NCI-H1105 treated with DMSO at 0.1 percent for 48 hours (cell line): ENCODE measurements at regions not wholly inside any gene's neighbourhood (a gene's known extent, or its start where the extent isn't known, plus 50 kb on each side); places are given as distances from the start of the nearest gene placed in this dataset.

Experiments
- DNase-seq: peaks from one replicate; lab custom pipeline; 2025; lab: John Stamatoyannopoulos, UW

DNA sequence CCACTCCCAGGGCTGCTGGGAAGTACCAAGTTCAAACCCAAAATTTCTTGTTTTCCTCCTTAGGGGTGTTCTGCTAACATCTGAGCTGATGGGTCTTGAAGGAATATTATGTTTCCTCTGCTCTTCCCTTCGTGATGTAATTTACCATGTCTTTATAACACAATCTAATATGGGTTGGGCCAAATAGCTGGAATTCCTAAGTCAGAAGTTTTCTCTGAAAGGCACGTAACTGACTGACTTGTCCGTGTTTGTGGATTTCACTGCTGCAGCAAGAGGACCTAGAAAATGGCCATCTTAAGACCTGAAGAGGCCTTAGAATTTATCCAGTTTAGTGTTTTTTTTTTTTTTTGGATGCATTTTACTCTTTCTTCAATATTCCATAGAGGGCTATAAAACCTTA is 256.7 kb downstream of the DCDC2C start:
- DNase-seq, result no peak

DNA sequence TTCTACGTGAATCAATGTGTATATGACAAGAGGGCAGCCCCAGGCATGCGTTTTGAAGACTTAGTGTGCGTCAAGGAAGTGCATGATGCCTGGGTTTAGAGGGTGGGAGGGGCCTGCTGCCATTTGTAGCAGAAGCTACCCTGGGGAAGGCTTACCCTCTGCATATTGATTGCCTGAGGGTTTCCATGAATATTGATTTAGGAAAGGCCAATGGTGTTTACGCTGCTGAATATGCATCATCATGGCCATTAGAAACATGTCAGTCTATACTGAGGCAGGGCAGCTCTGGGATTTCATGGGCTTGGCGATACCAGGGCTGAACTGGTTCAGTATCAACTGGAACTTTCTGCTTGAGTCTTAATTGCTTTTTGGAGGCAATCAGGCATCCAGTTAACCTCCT is 259.3 kb downstream of the DCDC2C start:
- DNase-seq, result no peak

DNA sequence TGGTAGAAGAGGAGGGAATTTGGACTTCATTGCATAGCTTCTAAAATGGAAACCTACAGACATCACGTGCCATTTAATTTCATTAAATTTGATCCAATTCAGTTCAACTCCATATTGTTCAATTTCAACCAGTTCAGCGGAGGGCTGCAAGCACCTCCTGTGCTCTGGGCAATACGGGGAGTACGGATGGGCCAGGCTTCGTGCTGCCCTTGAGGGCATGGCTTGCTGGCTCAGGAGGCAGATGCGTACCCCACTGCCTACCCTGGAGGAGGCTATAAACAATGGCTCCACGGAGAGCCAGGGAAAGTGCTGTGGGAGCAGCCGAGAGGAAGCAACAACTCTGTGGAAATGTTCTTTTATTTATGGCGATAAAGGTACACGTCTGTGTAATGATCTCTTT is 261.8 kb downstream of the DCDC2C start:
- no peak for DNase-seq

DNA sequence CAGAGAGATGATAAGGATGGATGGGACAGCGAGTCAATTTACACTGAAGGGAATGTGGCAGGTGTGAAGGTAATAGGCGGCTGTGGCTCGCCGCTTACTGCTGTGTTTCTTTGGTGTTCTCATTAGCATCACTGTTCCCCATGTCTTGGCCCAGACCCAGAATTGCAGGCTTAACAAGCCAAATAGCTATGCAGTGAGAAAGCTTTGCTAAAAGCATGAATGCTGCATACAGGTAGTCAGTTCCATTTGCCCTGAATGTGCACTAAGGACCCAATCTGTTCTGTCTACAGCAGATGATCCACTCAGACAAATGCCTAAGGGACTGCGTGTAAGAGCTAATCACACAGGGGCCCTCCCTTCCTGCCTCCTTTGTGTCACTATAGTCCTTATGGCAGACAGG is 262.6 kb downstream of the DCDC2C start:
- DNase-seq, result no peak

DNA sequence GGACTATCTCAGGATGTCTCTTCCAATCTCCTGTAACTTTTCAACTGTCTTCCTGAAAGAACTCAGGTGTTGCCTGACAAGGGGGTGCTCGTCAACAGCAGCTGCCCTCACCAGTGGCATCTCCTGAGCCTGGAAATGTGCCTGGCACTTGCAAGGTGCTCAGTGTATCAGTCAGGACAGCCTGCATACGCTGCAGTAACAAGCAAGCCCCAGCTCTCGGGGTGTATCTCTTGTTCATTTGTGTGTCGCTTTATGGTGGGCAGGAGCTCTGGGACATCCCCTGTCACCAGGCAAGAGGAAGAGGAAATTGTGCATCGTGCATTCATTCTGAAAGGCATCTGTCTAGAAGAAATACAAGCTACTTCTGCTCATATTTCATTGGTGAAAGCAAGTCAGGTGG is 263.1 kb downstream of the DCDC2C start:
- DNase-seq, result no peak

DNA sequence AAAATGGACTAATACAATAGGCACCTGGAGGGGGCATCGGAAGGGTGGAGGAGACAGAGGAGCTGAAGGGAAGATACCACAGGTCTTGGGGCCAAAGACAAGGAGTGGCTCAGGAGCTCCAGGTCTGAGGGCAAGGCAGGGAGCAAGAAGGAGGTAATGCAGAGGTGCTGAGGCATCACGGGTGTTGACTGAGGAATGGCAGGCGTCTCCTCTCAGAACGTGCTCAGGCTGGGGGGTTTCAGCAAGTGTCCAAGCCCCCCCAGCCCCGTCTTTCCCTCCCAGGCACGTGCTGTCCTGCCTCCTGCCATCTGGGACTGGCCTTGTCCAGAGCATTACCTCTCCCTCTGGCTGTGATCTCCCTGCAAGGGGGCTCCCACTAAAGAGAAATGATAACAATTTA is 265.4 kb downstream of the DCDC2C start:
- DNase-seq, result no peak

DNA sequence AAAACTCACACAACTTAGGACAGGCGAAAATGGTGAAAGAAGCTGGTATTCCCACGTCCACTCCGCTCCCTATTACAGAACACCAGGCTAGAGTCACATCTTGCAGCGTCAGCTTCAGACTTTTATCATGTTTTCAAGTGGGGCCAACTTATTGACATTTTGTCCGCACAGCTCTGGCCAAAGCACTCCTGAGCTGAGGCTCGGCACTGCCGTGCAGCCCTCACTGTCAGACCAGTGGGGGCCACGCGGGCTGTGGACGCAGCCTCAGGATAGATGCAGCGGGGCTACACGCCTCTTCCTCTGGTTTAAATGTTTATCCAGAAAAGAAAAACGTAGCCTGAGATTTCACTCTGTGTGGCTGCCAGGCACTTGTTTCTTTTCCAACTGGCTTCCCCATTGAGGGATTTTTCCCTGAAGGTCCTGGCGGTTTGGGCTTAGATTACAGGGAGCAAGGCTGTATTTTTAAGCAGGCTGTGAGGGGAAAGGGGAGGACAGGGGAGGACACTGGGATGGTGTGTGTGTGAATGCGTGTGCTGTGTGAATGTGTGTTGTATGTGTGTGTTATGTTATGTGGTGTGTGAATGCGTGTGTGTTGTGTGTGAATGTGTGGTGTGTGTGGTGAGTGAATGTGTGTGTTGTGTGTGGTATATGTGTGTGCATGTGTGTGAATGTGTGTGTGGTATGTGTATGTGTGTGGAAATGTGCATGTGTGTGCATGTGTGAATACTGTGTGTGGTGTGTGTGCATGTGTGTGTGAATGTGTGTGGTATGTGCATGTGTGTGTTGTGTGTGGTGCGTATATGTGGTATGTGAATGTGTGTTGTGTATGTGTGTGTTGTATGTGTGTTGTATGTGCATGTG is 267.6 kb downstream of the DCDC2C start:
- DNase-seq, result no peak

DNA sequence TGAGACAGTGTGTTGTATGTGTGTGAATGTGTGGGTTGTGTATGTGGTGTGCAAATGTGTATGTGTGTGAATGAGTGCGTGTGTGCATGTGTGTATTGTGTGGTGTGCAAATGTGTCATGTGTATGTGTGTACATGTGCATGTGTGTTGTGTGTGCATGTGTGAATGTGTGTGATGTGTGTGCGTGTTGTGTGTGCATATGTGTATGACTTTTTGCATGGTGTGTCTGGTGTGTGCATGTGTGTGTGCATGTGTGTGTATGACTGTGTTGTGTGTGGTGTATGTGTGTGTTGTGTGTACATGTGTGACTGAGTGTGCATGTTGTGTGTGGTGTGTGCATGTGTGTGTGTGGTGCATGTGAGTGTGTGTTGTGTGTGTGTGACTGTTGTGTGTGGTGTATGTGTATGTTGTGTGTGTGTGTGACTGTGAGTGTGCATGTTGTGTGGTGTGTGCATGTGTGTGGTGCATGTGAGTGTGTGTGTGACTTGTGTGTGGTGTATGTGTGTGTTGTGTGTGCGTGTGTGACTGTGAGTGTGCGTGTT is 268.3 kb downstream of the DCDC2C start:
- DNase-seq, result no peak

DNA sequence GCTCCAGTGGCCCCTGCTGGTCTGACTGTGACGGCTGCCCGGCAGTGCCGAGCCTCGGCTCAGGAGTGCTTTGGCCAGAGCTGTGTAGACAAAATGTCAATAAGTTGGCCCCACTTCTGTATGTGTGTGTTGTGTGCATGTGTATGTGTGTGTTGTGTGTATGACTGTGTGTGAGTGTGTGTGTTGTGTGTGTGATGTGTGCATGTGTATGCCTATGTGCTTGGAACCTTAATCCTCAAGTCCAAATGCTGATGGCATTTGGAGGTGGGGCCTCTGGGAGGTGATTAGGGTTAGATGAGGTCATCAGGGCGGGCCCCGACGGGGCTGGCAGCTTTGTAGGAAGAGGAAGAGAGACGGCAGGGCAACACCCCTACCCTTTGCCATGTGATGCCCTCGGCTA is 269.0 kb downstream of the DCDC2C start:
- DNase-seq, result no peak

DNA sequence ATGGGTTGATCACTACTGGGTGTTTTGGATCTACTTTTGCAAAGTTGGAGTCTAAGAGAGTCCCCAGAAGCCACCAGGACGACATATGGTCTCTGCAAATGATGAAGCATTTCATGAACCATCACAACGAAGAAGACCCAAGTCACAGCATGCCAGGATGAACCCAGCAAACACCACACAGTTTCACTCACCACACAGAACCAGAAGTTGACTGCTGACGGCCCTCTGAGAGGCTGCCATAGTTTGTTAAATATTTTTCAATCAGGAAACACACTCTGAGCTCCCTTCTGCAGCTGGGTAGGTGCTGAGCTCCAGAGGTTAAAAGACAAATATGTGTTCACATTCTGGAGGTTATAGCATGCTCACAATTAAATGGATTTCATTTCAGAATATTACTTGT is 271.4 kb downstream of the DCDC2C start:
- DNase-seq, result no peak

DNA sequence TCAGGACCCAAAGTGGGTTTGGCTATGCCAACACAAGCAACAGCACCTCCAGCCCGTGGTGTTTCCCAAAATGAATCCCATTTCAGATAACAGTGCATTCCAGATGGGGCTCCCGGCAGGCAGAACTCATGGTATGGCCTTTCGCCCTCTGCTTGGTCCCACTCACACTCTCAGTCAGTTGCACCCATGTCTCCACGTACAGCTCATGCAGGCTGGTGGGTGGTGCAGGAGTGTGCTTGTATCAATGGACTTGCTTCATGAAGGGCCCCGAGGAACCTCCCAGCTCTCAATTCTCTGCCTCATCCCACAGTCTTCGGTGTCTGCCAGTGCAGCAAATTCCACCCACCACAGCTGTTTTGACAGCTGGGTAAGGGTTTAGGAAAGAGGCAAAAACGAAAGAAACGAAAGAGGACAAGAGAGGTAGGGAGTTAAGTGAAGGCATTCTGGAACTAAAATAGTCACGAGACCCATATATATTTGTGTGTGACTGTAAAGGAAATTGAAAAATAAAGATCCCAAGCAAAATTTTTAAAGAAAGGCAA is 278.1 kb downstream of the DCDC2C start:
- no peak for DNase-seq

DNA sequence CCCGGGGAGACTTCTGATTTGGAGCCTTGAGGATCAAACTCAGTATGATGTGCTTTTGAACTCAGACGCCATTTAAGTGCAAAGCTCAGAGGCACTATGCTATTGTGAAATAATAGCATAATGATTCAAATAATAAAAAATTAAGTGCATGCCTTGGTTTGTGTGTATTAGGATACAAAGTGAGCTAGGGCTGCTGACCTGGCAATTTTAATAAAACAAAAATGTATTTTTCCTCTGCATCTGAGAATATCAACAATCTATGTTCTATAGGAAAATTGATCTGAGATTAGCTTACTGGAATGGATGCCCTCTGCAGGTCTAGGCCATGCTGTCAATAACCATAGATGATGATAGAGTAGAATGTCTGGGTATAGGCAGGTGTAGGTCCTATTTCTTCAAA is 278.8 kb downstream of the DCDC2C start:
- DNase-seq, result no peak

DNA sequence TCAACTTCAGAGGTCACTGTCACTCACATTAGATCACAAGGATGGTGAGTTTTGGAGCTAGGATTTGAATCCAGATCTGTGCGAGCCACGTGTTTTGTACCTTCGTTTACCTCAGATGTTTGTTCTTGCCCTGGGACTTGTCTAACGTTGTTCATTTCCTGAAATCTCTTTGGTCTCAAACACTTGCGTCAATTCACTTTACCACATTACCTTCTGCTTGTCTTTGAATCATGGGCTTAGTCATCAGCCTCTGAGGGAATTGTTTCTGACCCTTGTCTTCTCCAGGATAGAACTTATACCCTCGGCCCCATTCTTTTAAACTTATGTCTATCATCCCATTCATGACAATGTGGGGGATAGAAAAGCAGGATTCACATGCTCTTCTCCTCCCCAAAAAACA is 282.7 kb downstream of the DCDC2C start:
- DNase-seq, result no peak

DNA sequence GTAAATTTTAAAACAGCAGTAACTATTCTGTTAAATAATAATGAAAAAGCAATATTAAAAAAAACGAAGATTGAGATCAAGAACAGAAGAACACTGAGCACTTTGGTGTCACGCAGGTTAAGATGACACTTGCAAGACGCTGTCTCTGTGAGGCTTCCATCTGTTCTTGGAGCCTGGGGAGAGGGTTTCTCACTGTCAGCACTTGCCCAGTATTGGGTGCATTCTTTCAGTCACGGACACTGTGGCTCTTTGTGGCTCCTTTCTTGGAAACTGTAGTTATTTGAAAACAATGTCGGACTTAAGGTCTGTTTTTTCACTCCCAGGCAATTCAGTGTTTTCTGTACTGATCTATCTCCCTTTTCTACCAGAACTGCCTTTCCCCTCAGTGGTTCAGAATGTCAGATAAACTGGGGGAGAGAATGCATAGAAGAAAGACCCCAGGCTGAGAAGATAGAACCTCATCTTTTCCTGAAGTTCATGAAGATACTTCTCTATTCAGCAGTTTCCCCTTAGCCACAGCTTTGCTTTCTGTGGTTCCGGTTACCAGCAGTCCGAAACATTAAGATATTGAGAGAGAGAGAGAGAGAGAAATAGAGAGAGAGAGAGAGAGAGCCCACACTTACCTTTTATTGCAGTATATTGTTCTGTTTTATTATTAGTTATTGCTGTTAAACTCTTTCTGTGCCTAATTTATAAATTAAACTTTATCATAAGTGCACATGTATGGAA is 283.3 kb downstream of the DCDC2C start:
- no peak for DNase-seq

DNA sequence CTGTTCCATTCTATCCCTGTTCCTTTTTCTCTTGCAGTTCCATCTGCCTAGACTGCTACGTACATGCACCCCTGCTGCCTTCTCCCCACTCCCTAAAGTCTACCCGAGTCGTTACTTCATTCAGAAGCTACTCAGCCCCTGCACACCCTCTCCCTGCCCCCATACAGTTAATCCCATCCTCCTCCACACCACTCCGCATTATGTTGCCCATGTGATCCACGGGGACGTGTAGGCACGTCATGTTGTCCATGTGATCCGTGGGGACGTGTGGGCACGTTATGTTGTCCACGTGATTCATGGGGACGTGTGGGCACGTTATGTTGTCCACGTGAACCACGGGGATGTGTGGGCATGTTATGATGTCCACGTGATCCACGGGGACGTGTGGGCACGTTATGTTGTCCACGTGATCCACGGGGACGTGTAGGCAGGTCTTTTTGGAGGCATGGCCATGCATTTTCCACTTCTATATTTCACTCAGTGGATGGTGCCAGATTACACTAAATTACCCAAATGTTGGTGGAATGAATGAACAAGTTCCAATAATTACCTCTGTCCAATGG is 299.5 kb downstream of the DCDC2C start:
- DNase-seq, result no peak

DNA sequence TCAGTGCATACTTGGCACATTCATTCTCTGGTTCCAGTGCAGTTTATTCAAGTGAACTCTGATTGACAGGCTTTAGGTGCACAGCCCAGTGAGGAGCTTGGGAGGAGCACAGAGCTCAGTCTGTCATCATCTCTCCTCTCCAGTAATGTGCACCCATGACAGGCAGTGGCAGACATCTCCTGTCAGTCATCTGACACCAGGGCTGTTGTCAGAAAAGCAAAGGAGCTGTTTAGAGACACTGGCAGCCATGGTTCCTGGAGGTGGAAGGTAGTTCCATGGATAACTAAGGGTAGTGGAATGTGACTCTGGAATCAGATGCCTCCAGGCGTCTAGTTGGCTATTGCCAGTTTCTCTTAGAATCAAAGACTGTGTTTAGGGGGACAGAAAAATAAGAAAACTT is 308.8 kb downstream of the DCDC2C start:
- DNase-seq, result no peak

DNA sequence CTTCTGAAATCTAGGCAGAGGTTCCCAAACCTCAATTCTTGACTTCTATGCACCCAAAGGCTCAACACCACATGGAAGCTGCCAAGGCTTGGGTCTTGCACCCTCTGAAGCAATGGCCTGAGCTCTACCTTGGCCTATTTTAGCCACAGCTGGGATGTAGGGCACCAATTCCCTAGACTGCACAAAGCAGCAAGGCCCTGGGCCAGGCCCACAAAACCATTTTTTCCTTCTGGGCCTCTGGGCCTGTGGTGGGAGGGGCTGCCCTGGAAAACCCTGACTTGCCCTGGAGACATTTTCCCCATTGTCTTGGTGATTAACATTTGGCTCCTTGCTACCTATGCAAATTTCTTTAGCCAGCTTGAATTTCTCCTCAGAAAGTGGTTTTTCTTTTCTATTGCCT is 315.2 kb downstream of the DCDC2C start:
- no peak for DNase-seq

DNA sequence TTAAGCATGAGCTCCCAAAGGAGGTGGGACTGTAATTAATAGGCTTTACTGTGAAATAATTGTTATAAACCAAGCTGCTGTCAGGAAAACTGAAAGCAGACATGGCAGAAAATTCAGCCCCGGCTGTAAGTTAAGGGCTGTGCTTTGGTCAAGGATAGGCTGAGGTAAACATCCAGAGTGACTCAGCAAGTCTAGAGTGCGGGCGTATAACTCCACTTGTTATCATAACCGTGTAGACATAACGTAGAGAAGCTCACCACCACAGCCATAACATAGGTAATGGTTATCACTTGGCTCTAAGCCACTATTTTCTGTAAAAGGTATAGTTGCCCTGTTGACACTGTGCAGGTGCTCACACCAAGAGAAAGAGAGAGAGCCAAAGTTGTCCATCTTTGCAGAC is 316.8 kb downstream of the DCDC2C start:
- peak; percentile 68 for DNase-seq

DNA sequence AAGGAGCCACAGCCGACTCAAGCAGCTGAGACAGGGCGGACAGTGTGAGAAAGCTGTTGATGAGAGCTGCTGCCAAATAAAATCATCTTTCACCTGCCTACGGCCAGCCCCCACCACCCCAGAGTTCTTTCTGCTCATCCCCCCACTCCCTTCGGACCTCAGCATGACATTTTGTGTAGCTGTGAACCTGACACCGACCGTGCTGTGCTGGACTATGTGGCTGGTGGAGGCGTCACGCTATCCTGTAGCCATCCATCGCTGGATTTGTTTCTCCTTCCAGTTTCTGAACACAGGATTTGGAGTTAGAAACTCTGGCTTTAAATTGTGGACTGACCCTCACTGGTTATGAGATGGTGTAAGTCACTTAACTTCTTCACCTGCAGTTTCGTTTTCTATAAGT is 317.3 kb downstream of the DCDC2C start:
- DNase-seq, result no peak

DNA sequence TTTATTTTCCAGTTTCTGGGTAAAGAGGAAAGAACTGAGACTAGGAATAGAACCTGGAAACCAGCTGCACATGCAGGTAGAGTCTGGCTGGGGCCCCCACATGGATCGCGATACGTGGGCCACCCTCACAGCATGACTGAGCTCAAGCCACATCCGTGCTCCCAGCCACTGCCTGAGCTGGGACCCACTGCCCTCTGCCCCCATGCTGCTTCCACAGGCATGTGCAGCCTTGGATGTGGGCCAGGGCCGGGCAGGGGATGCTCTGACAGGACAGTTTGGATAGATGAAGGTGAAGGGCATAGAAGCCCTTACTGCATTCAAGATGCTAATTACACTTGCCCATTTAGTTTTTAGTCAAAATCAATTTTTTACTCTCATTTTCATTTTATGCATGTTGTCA is 321.2 kb downstream of the DCDC2C start:
- no peak for DNase-seq

DNA sequence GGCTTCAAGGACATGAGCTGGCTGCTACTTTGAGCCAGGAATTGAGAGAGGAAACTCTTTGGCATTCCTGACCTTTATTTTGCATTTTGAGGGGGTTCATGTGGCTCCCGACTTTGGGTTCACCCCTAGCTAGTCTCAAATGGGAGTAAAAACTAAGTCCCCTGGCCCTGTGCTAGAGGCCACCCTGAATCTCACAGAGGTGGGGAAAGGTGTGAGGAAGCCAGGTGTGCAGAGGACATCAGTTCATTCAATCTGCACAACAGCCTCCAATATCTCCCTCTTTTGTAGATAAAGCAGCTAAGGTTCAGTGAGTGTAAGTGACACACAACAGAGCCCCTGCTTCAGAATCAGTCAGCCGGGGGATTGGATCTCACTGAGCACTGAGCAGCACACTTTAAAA is 325.7 kb downstream of the DCDC2C start:
- DNase-seq, result no peak

DNA sequence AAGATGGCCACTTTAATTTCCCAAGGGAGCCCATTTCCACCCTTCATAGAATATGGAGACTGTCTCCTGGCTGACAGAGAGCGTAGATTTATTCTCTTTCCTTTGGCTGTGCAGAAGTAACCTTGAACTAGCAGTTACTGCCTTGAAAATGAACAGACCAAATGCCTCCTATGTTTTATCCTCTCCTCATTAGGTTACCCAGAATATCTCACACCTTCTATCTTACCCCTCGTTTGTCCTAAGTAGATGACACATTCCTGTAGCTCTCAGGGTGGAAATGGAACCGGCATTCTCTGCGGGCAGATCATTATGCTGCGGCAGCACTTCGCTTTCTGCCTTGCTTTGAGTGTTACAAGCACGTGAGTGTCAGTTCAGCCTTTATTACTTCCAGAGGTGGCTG is 336.5 kb downstream of the DCDC2C start:
- no peak for DNase-seq
